Adrenal gland (tissue), 9 donors: ENCODE measurements at regions not wholly inside any gene's neighbourhood (a gene's known extent, or its start where the extent isn't known, plus 50 kb on each side); places are given as distances from the start of the nearest gene placed in this dataset.

Experiments
- DNase-seq, 7 donors: peaks; one replicate each; pipeline ENCODE4 v3.0.0-alpha.2; 2019 to 2020
- H3K27ac ChIP-seq, 5 donors: fragments of 200-600 bp; sonication (generic) in 4 of 5; 1 replicate in 3 of 5; 2 replicates in 2 of 5; pipeline versions ENCODE4 v1.5.1 to v1.8.0; 2016 to 2020; ENCODE audit warnings: mild to moderate bottlenecking in 1 of 5
- H3K27me3 ChIP-seq: fragments of 200-600 bp; 2 replicates; pipeline ENCODE4 v1.8.0; 2021
- H3K36me3 ChIP-seq, 2 donors: fragments of 200-600 bp; replicated peaks in 1 of 2; 1 replicate in 1 of 2; 2 replicates in 1 of 2; pipeline versions ENCODE4 v1.5.1 to v1.8.0; 2018 to 2022
- H3K4me1 ChIP-seq, 2 donors: fragments of 200-600 bp; replicated peaks in 1 of 2; 1 replicate in 1 of 2; 2 replicates in 1 of 2; pipeline versions ENCODE4 v1.5.1 to v1.8.0; 2018 to 2021
- H3K4me3 ChIP-seq, 4 donors: fragments of 200-600 bp; sonication (generic) in 3 of 4; one replicate each; pipeline ENCODE4 v1.5.1; 2016 to 2018
- H3K9me3 ChIP-seq, 3 donors: fragments of 200-600 bp; sonication (generic) in 1 of 3; replicated peaks in 1 of 3; 1 replicate in 2 of 3; 2 replicates in 1 of 3; pipeline versions ENCODE4 v1.5.1 to v1.8.0; 2016 to 2021
- POLR2A ChIP-seq, 2 donors: fragments of 450-650 bp; IDR thresholded peaks; one replicate each; pipeline ENCODE4 v1.6.1; 2017; ENCODE audit warnings: antibody characterized with exemption in 2 of 2, mild to moderate bottlenecking in 2 of 2, moderate library complexity in 1 of 2
- WGBS, 4 donors: extraction: QIAGEN DNeasy Blood & Tissue Kit in 2 of 4; methylation state at CpG; one replicate each; pipeline versions ENCODE4 v1.1.5 to v1.1.7; 2013 to 2017; 5-methylcytosine and 5-hydroxymethylcytosine counted together
- intact Hi-C, 2 donors: fragments of 100-400 bp; cut with DNase I; formaldehyde crosslinking; loops; one replicate each; pipeline versions ENCODE4 v1.14.1 to v1.15.0; 2022 to 2023
- TF ChIP-seq, protein P1 (sequence below), 6 experiments: fragments of 450-650 bp in 4 of 6; fragments of 200-600 bp in 2 of 6; sonication (generic) in 1 of 6; IDR thresholded peaks; 1 replicate in 5 of 6; 2 replicates in 1 of 6; pipeline versions ENCODE4 v1.5.1 to v1.8.0; 2016 to 2021; ENCODE audit warnings: antibody characterized with exemption in 6 of 6, mild to moderate bottlenecking in 2 of 6, moderate library complexity in 1 of 6
- donor health status: healthy with polysubstance abuse.
- donor health status: Bipolar disorder and iron deficiency.
- donor health status: DM: yes; HTN: yes; CAD: no.
- donor health status: DM: no; HTN: no; CAD: no.
- donor health status: DM: no; HTN: no; CAD: no.

DNA sequence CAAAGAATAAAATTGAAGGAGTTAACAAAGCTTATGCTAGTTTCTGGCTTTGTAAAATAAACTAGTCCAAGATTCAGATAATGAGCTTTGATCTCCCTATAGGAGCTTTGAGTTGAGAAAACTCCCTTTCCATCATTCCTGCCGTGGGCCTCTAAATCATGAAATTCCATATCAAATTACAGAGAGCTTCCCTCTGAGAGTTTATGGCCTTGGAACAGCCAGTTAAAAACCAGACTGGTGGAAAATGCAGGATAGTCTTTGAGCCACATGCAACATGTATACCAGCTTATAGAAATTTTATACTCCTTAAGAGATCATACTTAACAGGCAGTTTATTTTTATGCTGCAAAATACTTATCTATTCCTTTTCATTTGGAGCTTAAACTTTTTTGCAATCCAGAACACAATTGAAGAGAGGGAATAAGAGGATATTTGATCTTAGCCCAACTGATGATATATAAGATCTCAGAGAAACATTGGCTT is 175.8 kb upstream of the ATP2B1 start:
- no peak for DNase-seq
- no peaks in the 10 kb centered on the region for H3K4me1 ChIP-seq
- no peaks in the 10 kb centered on the region for H3K36me3 ChIP-seq
- no peak for TF ChIP-seq POLR2A (IDR thresholded peaks at IDR 0.05)
- TF ChIP-seq, protein P1, sequence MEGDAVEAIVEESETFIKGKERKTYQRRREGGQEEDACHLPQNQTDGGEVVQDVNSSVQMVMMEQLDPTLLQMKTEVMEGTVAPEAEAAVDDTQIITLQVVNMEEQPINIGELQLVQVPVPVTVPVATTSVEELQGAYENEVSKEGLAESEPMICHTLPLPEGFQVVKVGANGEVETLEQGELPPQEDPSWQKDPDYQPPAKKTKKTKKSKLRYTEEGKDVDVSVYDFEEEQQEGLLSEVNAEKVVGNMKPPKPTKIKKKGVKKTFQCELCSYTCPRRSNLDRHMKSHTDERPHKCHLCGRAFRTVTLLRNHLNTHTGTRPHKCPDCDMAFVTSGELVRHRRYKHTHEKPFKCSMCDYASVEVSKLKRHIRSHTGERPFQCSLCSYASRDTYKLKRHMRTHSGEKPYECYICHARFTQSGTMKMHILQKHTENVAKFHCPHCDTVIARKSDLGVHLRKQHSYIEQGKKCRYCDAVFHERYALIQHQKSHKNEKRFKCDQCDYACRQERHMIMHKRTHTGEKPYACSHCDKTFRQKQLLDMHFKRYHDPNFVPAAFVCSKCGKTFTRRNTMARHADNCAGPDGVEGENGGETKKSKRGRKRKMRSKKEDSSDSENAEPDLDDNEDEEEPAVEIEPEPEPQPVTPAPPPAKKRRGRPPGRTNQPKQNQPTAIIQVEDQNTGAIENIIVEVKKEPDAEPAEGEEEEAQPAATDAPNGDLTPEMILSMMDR (IDR thresholded peaks at IDR 0.05) = no peak
- H3K27me3 ChIP-seq = no peaks in the 10 kb centered on the region
- H3K4me3 ChIP-seq = no peak overlapping the region
- no peaks in the 10 kb centered on the region for H3K9me3 ChIP-seq
- no peak overlapping the region for H3K27ac ChIP-seq
- intact Hi-C loops = no loop called here
- 50 to 67% (median 61%) methylated on average over 1 of the region's 1 CpG for WGBS, 4 donors

DNA sequence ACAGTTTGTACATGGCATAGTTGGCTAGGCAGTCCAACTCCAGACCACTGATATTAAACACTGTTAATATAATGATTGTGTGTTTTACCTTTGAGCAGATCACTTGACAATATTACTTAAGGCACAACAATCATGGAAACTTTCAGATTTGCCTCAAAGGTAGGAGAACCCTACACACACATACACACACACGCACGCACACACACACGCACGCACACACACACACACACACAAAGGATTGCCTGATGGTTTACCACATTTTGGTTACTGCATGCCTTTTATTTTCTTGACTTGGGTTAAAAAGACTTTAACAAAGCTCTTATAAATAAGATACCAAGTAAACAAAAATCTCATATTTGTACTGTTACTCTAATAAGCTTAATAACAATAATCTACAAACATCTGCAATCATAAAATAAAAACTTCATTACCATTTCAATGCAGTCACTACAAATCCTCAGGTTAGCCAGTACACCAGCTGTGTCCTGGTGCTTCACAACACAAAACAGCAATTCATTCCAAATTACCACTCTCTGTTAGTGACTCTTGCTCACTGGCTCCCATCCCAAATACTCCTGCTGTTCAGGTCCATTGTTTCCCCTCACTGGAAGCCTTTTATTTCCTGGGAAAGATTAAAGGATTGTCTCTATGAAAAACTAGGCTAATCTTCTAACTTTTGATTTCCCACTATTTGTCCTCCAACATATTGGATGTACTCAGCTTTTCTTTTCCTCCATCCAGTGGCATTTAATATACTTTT is 175.2 kb upstream of the ATP2B1 start:
- Histone ChIP-seq H3K36me3 (no peaks in the 10 kb centered on the region), H3K4me1 (no peaks in the 10 kb centered on the region), H3K9me3 (no peaks in the 10 kb centered on the region), H3K27me3 (no peaks in the 10 kb centered on the region), H3K4me3 (no peak overlapping the region), H3K27ac (no peak overlapping the region)
- DNase-seq = no peak
- 61 to 98% (median 92%) methylated on average over 4 of the region's 4 CpGs for WGBS, 4 donors
- no peak for TF ChIP-seq POLR2A (IDR thresholded peaks at IDR 0.05)
- TF ChIP-seq, protein P1 (IDR thresholded peaks at IDR 0.05) = no peak
- intact Hi-C loops = no loop called here

DNA sequence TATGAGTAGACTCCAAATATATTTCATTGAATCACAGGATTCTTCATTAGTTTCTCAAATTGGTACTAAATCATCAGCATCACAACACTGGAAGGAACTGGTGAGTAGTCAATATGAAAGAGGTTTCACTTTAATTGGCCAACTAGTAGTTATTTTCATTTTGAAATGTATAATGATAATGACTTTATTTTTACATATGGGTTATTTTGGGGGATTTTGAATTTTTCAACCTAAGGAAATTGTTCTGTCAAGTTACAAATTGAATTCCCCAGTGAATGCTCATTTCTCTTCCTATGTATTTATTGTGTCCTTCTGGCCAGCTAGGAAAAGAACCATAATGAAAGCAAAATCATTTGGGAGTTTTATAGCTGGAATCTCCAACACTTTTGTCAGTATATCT is 174.2 kb upstream of the ATP2B1 start:
- TF ChIP-seq POLR2A (IDR thresholded peaks at IDR 0.05) = no peak
- TF ChIP-seq, protein P1 (IDR thresholded peaks at IDR 0.05) = no peak
- DNase-seq = no peak

DNA sequence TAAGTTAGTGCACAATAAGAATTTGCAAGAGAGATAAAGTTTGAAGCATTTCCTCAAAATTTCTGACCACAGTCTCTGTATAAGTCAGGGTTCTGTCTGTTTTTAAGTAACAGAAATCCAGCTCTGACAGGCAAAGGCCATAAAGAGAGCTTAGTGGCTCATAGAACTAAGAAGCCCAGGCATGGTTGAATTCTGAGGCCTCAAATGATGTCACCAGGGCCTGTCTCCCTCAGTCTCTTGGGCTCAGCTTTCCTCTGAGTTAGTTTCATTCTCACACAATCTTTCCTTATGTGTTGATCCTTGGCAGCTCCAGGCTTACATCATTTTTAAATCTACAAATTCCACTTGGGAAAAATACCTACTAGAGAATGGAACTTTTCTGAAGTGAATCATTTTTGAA is 173.4 kb upstream of the ATP2B1 start:
- Histone ChIP-seq H3K27ac (no peak overlapping the region), H3K36me3 (no peaks in the 10 kb centered on the region), H3K4me3 (no peak overlapping the region), H3K27me3 (no peaks in the 10 kb centered on the region), H3K4me1 (no peaks in the 10 kb centered on the region), H3K9me3 (no peaks in the 10 kb centered on the region)
- TF ChIP-seq, protein P1 (IDR thresholded peaks at IDR 0.05) = no peak
- TF ChIP-seq POLR2A (IDR thresholded peaks at IDR 0.05) = no peak
- no peak for DNase-seq
- intact Hi-C loops = no loop called here

More for the DNA sequence above, 174.2 kb upstream of the ATP2B1 start:
- Histone ChIP-seq H3K4me3 (no peak overlapping the region), H3K9me3 (no peaks in the 10 kb centered on the region), H3K27me3 (no peaks in the 10 kb centered on the region), H3K27ac (no peak overlapping the region), H3K36me3 (no peaks in the 10 kb centered on the region), H3K4me1 (no peaks in the 10 kb centered on the region)
- intact Hi-C loops = no loop called here
